Esophagus muscularis mucosa (tissue), 3 donors: ENCODE measurements at regions not wholly inside any gene's neighbourhood (a gene's known extent, or its start where the extent isn't known, plus 50 kb on each side); places are given as distances from the start of the nearest gene placed in this dataset.
"Not testable (repeated sequence)": the region's sequence is repeated elsewhere in the genome, so short reads cannot be mapped to it uniquely, and the experiment has no call there.

Source experiments
- POLR2A ChIP-seq: fragments of 450-650 bp; IDR thresholded peaks from one replicate; pipeline ENCODE4 v1.6.1; 2017; ENCODE audit warnings: antibody characterized with exemption, moderate library complexity, mild to moderate bottlenecking, low read depth
- POLR2AphosphoS5 ChIP-seq, 2 donors: sonication (generic); formaldehyde crosslinking; IDR thresholded peaks; one replicate each; pipeline ENCODE4 v1.6.1; 2017; ENCODE audit warnings: antibody characterized with exemption in 2 of 2
- TF ChIP-seq, protein P1 (sequence below), 3 experiments: fragments of 200-600 bp in 2 of 3; fragments of 450-650 bp in 1 of 3; sonication (generic) in 2 of 3; IDR thresholded peaks; one replicate each; pipeline ENCODE4 v1.5.1; 2017 to 2019; ENCODE audit warnings: antibody characterized with exemption in 3 of 3, mild to moderate bottlenecking in 2 of 3, moderate library complexity in 1 of 3

DNA sequence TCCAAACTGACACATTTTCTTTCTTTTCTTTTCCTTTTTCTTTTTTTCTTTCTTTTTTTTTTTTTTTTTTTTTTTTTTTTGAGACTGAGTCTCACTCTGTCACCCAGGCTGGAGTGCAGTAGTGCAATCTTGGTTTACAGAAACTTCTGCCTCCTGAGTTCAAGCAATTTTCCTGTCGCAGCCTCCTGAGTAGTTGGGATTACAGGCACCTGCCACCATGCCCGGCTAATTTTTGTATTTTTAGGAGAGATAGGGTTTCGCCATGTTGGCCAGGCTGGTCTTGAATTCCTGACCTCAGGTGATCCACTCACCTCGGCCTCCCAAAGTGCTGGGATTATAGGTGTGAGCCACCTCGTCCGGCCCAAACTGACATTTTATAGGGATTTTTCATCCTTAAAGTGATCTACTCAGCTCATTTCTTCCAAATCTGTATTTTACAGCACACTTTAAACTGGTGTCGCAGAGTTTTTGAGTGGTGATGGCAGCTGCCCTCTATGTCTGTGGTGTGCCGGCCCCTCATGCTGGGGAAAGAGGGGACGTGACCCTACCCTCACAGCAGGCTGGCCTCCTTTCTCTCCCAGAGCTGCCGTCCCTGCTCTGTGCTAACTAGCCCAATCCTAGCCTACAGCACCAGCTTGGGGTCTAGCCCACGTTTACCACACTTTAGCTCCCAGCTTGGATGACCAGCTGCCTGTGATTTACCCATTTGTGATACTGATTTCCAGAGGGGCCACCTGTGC, 211.9 kb upstream of the HAAO start:
- TF ChIP-seq, protein P1, sequence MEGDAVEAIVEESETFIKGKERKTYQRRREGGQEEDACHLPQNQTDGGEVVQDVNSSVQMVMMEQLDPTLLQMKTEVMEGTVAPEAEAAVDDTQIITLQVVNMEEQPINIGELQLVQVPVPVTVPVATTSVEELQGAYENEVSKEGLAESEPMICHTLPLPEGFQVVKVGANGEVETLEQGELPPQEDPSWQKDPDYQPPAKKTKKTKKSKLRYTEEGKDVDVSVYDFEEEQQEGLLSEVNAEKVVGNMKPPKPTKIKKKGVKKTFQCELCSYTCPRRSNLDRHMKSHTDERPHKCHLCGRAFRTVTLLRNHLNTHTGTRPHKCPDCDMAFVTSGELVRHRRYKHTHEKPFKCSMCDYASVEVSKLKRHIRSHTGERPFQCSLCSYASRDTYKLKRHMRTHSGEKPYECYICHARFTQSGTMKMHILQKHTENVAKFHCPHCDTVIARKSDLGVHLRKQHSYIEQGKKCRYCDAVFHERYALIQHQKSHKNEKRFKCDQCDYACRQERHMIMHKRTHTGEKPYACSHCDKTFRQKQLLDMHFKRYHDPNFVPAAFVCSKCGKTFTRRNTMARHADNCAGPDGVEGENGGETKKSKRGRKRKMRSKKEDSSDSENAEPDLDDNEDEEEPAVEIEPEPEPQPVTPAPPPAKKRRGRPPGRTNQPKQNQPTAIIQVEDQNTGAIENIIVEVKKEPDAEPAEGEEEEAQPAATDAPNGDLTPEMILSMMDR (IDR thresholded peaks at IDR 0.05) = not testable (repeated sequence)
- not testable (repeated sequence) for TF ChIP-seq POLR2AphosphoS5 (IDR thresholded peaks at IDR 0.05); POLR2A
